ENCODE measurements at regions not wholly inside any gene's neighbourhood (a gene's known extent, or its start where the extent isn't known, plus 50 kb on each side); places are given as distances from the start of the nearest gene placed in this dataset.

DNA sequence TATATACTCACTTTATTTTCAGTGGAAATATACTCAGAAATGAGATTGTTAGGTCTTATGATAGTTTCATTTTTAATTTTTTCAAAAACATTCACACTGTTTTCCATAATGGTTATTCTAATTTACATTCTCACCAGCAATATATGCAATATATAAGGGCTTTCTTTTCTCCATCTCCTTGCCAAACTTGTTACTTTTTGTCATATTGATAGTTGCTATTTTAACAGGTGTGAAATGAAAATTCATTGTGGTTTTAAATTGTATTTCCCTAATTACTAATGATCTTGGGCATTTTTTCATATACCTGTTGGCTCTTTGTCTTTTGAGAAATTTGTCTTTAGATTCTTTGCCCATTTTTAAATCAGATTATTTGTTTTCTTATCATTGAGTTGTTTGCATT, 325.2 kb downstream of the DIPK2A start (continued):
- TF ChIP-seq REST (IDR thresholded peaks at IDR 0.05; ENCODE audit: unreplicated experiment) (no peak), ZNF331 (CRISPR knock-in tag; IDR thresholded peaks at IDR 0.05; ENCODE audit: low read depth) (no peak), POLR2AphosphoS5 (IDR thresholded peaks at IDR 0.05; ENCODE audit: low read depth) (no peak), ZNF114 (CRISPR knock-in tag; IDR thresholded peaks at IDR 0.05) (no peak), NANOG (IDR thresholded peaks at IDR 0.05; ENCODE audit: borderline replicate concordance) (no peak), CREB1 (CRISPR knock-in tag; IDR thresholded peaks at IDR 0.05; ENCODE audit: low read depth) (no peak), ETS1 (IDR thresholded peaks at IDR 0.05) (no peak), STAT1 (IDR thresholded peaks at IDR 0.05; ENCODE audit: unreplicated experiment) (no peak)

DNA sequence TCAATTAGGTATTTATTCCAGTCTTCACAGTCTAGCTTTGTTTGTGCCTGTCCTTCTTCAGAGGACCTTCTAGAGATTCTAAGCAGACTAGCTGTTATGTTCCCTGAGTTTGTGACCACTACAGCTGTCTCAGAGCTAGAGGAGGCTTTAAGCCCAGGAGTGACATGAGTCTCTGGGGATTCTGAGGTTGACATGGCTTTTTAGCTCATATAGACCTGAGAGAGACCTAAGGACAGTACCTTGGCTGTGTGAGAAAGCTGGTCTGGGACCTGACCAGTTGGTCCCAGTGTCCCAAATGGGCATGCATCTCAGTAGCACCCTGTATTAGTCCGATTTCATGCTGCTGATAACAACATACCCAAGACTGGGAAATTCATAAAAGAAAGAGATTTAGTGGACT, 330.2 kb downstream of the DIPK2A start:
- ATAC-seq, result no peak
- peaks cover 27% of the 10 kb centered on the region for H3K9me3 Mint-ChIP-seq
- no peak for TF ChIP-seq ZNF331 (CRISPR knock-in tag; IDR thresholded peaks at IDR 0.05; ENCODE audit: low read depth)
- no peak for TF ChIP-seq REST (IDR thresholded peaks at IDR 0.05; ENCODE audit: unreplicated experiment)
- TF ChIP-seq EZH2 (IDR thresholded peaks at IDR 0.05; ENCODE audit: low read depth, unreplicated experiment), result no peak
- TF ChIP-seq, protein P1, sequence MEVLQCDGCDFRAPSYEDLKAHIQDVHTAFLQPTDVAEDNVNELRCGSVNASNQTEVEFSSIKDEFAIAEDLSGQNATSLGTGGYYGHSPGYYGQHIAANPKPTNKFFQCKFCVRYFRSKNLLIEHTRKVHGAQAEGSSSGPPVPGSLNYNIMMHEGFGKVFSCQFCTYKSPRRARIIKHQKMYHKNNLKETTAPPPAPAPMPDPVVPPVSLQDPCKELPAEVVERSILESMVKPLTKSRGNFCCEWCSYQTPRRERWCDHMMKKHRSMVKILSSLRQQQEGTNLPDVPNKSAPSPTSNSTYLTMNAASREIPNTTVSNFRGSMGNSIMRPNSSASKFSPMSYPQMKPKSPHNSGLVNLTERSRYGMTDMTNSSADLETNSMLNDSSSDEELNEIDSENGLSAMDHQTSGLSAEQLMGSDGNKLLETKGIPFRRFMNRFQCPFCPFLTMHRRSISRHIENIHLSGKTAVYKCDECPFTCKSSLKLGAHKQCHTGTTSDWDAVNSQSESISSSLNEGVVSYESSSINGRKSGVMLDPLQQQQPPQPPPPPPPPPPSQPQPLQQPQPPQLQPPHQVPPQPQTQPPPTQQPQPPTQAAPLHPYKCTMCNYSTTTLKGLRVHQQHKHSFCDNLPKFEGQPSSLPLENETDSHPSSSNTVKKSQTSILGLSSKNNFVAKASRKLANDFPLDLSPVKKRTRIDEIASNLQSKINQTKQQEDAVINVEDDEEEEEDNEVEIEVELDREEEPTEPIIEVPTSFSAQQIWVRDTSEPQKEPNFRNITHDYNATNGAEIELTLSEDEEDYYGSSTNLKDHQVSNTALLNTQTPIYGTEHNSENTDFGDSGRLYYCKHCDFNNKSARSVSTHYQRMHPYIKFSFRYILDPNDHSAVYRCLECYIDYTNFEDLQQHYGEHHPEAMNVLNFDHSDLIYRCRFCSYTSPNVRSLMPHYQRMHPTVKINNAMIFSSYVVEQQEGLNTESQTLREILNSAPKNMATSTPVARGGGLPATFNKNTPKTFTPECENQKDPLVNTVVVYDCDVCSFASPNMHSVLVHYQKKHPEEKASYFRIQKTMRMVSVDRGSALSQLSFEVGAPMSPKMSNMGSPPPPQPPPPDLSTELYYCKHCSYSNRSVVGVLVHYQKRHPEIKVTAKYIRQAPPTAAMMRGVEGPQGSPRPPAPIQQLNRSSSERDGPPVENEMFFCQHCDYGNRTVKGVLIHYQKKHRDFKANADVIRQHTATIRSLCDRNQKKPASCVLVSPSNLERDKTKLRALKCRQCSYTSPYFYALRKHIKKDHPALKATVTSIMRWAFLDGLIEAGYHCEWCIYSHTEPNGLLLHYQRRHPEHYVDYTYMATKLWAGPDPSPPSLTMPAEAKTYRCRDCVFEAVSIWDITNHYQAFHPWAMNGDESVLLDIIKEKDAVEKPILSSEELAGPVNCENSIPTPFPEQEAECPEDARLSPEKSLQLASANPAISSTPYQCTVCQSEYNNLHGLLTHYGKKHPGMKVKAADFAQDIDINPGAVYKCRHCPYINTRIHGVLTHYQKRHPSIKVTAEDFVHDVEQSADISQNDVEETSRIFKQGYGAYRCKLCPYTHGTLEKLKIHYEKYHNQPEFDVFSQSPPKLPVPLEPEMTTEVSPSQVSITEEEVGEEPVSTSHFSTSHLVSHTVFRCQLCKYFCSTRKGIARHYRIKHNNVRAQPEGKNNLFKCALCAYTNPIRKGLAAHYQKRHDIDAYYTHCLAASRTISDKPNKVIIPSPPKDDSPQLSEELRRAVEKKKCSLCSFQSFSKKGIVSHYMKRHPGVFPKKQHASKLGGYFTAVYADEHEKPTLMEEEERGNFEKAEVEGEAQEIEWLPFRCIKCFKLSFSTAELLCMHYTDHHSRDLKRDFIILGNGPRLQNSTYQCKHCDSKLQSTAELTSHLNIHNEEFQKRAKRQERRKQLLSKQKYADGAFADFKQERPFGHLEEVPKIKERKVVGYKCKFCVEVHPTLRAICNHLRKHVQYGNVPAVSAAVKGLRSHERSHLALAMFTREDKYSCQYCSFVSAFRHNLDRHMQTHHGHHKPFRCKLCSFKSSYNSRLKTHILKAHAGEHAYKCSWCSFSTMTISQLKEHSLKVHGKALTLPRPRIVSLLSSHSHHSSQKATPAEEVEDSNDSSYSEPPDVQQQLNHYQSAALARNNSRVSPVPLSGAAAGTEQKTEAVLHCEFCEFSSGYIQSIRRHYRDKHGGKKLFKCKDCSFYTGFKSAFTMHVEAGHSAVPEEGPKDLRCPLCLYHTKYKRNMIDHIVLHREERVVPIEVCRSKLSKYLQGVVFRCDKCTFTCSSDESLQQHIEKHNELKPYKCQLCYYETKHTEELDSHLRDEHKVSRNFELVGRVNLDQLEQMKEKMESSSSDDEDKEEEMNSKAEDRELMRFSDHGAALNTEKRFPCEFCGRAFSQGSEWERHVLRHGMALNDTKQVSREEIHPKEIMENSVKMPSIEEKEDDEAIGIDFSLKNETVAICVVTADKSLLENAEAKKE (CRISPR knock-in tag; IDR thresholded peaks at IDR 0.05), result no peak
- TF ChIP-seq CREB1 (CRISPR knock-in tag; IDR thresholded peaks at IDR 0.05; ENCODE audit: low read depth), result no peak

More for the DNA sequence above, 330.2 kb downstream of the DIPK2A start:
- H3K36me3 ChIP-seq (ENCODE audit: insufficient read depth), result no peaks in the 10 kb centered on the region
- no peaks in the 10 kb centered on the region for H3K79me2 ChIP-seq (replicated peaks; ENCODE audit: insufficient read depth)
- H3K4me3 Mint-ChIP-seq, result no peak overlapping the region
- no peak overlapping the region for H3K27ac ChIP-seq (ENCODE audit: low read depth)
- no peak overlapping the region for H3K4me2 ChIP-seq
- no peaks in the 10 kb centered on the region for H3F3A ChIP-seq (replicated peaks; ENCODE audit: low read depth)
- no peak for DNase-seq (ENCODE audit: low spot score)
- no peaks in the 10 kb centered on the region for H3K4me1 ChIP-seq (ENCODE audit: insufficient read depth)
- no peaks in the 10 kb centered on the region; the same call in 1 of the 2 replicates for H3K9me2 ChIP-seq (ENCODE audit: insufficient read depth)
- H4K20me1 ChIP-seq (replicated peaks; ENCODE audit: insufficient read depth), result no peaks in the 10 kb centered on the region
- H3K27me3 Mint-ChIP-seq (ENCODE audit: insufficient read depth, low read depth, poor library complexity), result peaks cover 7% of the 10 kb centered on the region
- peaks cover 18% of the 10 kb centered on the region; the same call in 2 of the 3 replicates for H3K36me3 Mint-ChIP-seq (ENCODE audit: low read depth)
- H3K27me3 ChIP-seq (ENCODE audit: insufficient read depth), result no peaks in the 10 kb centered on the region
- H3K4me3 ChIP-seq, result no peak overlapping the region
- H2AFZ ChIP-seq, result no peak overlapping the region
- H3K27ac Mint-ChIP-seq, result no peak overlapping the region
- no peaks in the 10 kb centered on the region for H3K4me1 Mint-ChIP-seq
